Brain microvascular endothelial cell (primary cell): ENCODE measurements at regions not wholly inside any gene's neighbourhood (a gene's known extent, or its start where the extent isn't known, plus 50 kb on each side); places are given as distances from the start of the nearest gene placed in this dataset.
A peak's percentile ranks its signal among the peaks of the same experiment; 100 is the strongest.

ENCODE experiments used
- DNase-seq: peaks from one replicate; pipeline ENCODE4 v3.0.0-alpha.2; 2020
- H3K27ac ChIP-seq: fragments of 250-450 bp; sonication (Bioruptor Pico); 2 replicates; pipeline ENCODE4 v1.5.1; 2020; ENCODE audit warnings: mild to moderate bottlenecking, moderate library complexity
- H3K27me3 ChIP-seq: fragments of 250-450 bp; sonication (Bioruptor Pico); replicated peaks from 2 replicates; pipeline ENCODE4 v1.5.1; 2020; ENCODE audit warnings: mild to moderate bottlenecking
- H3K36me3 ChIP-seq: fragments of 250-450 bp; sonication (Bioruptor Pico); replicated peaks from 2 replicates; pipeline ENCODE4 v1.5.1; 2020; ENCODE audit warnings: mild to moderate bottlenecking
- H3K4me3 ChIP-seq: 2 replicates; pipeline ENCODE4 v1.5.1; 2011; ENCODE audit warnings: low read depth, mild to moderate bottlenecking, control low read depth, low read length, moderate library complexity
- CTCF ChIP-seq: IDR thresholded peaks from 2 replicates; pipeline ENCODE4 v1.5.1; 2011; ENCODE audit warnings: low read depth, mild to moderate bottlenecking, moderate library complexity, low read length, control low read depth, inconsistent platforms; ENCODE audit errors: missing control alignments
- in situ Hi-C: cut with HindIII; loops from 2 replicates; pipeline ENCODE4 v1.10.0; 2017; ENCODE audit warnings: low sequenced_read_pairs, low pct_ligation_motif_present

- H3K27me3 ChIP-seq, result no peaks in the 10 kb centered on the region
- no peak for TF ChIP-seq CTCF
- peak overlapping the region; percentile 30 for H3K4me3 ChIP-seq
- no peaks in the 10 kb centered on the region for H3K36me3 ChIP-seq
- DNase-seq, result no peak
- in situ Hi-C loops, result loop anchor here (10.0 kb wide), 1 partner anchor 517 kb away; no protein-coding TSS in a partner anchor
- H3K27ac ChIP-seq, result peak overlapping the region; percentile 93
These were observed 462.4 kb upstream of the KLF6 start for GRCh38 chr10:4247379-4247778.

GRCh38 chr10:4246881-4247358 lies 461.9 kb upstream of the KLF6 start:
- Histone ChIP-seq H3K36me3 (no peaks in the 10 kb centered on the region), H3K27ac (peak overlapping the region; percentile 93), H3K27me3 (no peaks in the 10 kb centered on the region), H3K4me3 (peak overlapping the region; percentile 30)
- DNase-seq, result peak; percentile 85
- no peak for TF ChIP-seq CTCF
- in situ Hi-C loops, result loop anchor here (10.0 kb wide), 1 partner anchor 518 kb away; no protein-coding TSS in a partner anchor

- Histone ChIP-seq H3K27me3 (no peaks in the 10 kb centered on the region), H3K4me3 (peak overlapping the region; percentile 35), H3K27ac (peak overlapping the region; percentile 100), H3K36me3 (no peaks in the 10 kb centered on the region)
- in situ Hi-C loops, result loop anchor here (10.0 kb wide), 1 partner anchor 521 kb away; no protein-coding TSS in a partner anchor
- peak; percentile 98 for DNase-seq
- TF ChIP-seq CTCF, result no peak
These were observed 458.6 kb upstream of the KLF6 start for GRCh38 chr10:4243651-4244050.

- H3K36me3 ChIP-seq, result no peaks in the 10 kb centered on the region
- H3K4me3 ChIP-seq, result peak overlapping the region; percentile 35
- no peak for DNase-seq
- no peaks in the 10 kb centered on the region for H3K27me3 ChIP-seq
- TF ChIP-seq CTCF, result no peak
- in situ Hi-C loops, result loop anchor here (10.0 kb wide), 1 partner anchor 522 kb away; no protein-coding TSS in a partner anchor
- peak overlapping the region; percentile 100 for H3K27ac ChIP-seq
These were observed 458.2 kb upstream of the KLF6 start for GRCh38 chr10:4243169-4243568.

- peak; percentile 91 for DNase-seq
- H3K27ac ChIP-seq, result peak overlapping the region; percentile 100
- peak overlapping the region; percentile 35 for H3K4me3 ChIP-seq
- H3K27me3 ChIP-seq, result no peaks in the 10 kb centered on the region
- no peaks in the 10 kb centered on the region for H3K36me3 ChIP-seq
- no peak for TF ChIP-seq CTCF
- in situ Hi-C loops, result loop anchor here (10.0 kb wide), 1 partner anchor 522 kb away; no protein-coding TSS in a partner anchor
These were observed 457.6 kb upstream of the KLF6 start for GRCh38 chr10:4242561-4243035.
